Peyer's patch (tissue), 4 donors: ENCODE measurements at regions not wholly inside any gene's neighbourhood (a gene's known extent, or its start where the extent isn't known, plus 50 kb on each side); places are given as distances from the start of the nearest gene placed in this dataset.

Experiments used
- DNase-seq, 3 donors: peaks; one replicate each; pipeline ENCODE4 v3.0.0-alpha.2; 2017 to 2019
- H3K27ac ChIP-seq, 4 donors: fragments of 200-600 bp; sonication (generic); one replicate each; pipeline ENCODE4 v1.5.1; 2016 to 2019
- H3K27me3 ChIP-seq, 2 donors: fragments of 200-600 bp; sonication (generic); one replicate each; pipeline ENCODE4 v1.5.1; 2019
- H3K36me3 ChIP-seq, 3 donors: fragments of 200-600 bp; sonication (generic); one replicate each; pipeline ENCODE4 v1.5.1; 2016 to 2019
- H3K4me1 ChIP-seq, 4 donors: fragments of 200-600 bp; sonication (generic); one replicate each; pipeline ENCODE4 v1.5.1; 2016 to 2019
- H3K4me3 ChIP-seq, 4 donors: fragments of 200-600 bp; sonication (generic); 1 replicate in 3 of 4; 2 replicates in 1 of 4; pipeline ENCODE4 v1.5.1; 2016 to 2019; ENCODE audit warnings: mild to moderate bottlenecking in 1 of 4
- H3K9me3 ChIP-seq, 4 donors: fragments of 200-600 bp; sonication (generic); one replicate each; pipeline ENCODE4 v1.5.1; 2016 to 2019; ENCODE audit warnings: mild to moderate bottlenecking in 1 of 4
- CTCF ChIP-seq, 6 experiments: fragments of 450-650 bp in 4 of 6; fragments of 200-600 bp in 2 of 6; sonication (generic) in 1 of 6; IDR thresholded peaks; one replicate each; pipeline ENCODE4 v1.5.1; 2017 to 2019; ENCODE audit warnings: antibody characterized with exemption in 6 of 6, mild to moderate bottlenecking in 3 of 6, moderate library complexity in 1 of 6
- POLR2A ChIP-seq, 2 donors: fragments of 450-650 bp; IDR thresholded peaks; one replicate each; pipeline ENCODE4 v1.5.1; 2017; ENCODE audit warnings: antibody characterized with exemption in 2 of 2, mild to moderate bottlenecking in 2 of 2, moderate library complexity in 2 of 2

GRCh38 chr15:55110446-55110845 lies 86.3 kb downstream of the RSL24D1 start:
- Histone ChIP-seq H3K4me3 (no peak overlapping the region), H3K27ac (no peak overlapping the region), H3K9me3 (no peaks in the 10 kb centered on the region), H3K36me3 (no peaks in the 10 kb centered on the region), H3K4me1 (no peaks in the 10 kb centered on the region), H3K27me3 (no peaks in the 10 kb centered on the region)
- TF ChIP-seq POLR2A (IDR thresholded peaks at IDR 0.05) (no peak), CTCF (IDR thresholded peaks at IDR 0.05) (no peak)
- no peak for DNase-seq

GRCh38 chr15:55108858-55109518 lies 87.8 kb downstream of the RSL24D1 start:
- no peaks in the 10 kb centered on the region for H3K4me1 ChIP-seq
- H3K9me3 ChIP-seq: no peaks in the 10 kb centered on the region
- H3K27ac ChIP-seq: no peak overlapping the region
- DNase-seq: peak; percentile 20 to 69 (median 61)
- TF ChIP-seq CTCF (IDR thresholded peaks at IDR 0.05) (peak in 4 of 6 experiments; percentile 30 to 45 (median 36)), POLR2A (IDR thresholded peaks at IDR 0.05) (no peak)
- no peak overlapping the region for H3K4me3 ChIP-seq
- no peaks in the 10 kb centered on the region for H3K27me3 ChIP-seq
- H3K36me3 ChIP-seq: no peaks in the 10 kb centered on the region

GRCh38 chr15:55108448-55108847 lies 88.3 kb downstream of the RSL24D1 start:
- no peak for DNase-seq
- Histone ChIP-seq H3K4me3 (no peak overlapping the region), H3K4me1 (no peaks in the 10 kb centered on the region), H3K27me3 (no peaks in the 10 kb centered on the region), H3K9me3 (no peaks in the 10 kb centered on the region), H3K36me3 (no peaks in the 10 kb centered on the region), H3K27ac (no peak overlapping the region)
- TF ChIP-seq CTCF (IDR thresholded peaks at IDR 0.05) (no peak), POLR2A (IDR thresholded peaks at IDR 0.05) (no peak)

- no peak for DNase-seq
- H3K36me3 ChIP-seq: no peaks in the 10 kb centered on the region
- H3K4me1 ChIP-seq: no peaks in the 10 kb centered on the region
- no peak overlapping the region for H3K4me3 ChIP-seq
- TF ChIP-seq CTCF (IDR thresholded peaks at IDR 0.05): no peak
- TF ChIP-seq POLR2A (IDR thresholded peaks at IDR 0.05): no peak
- no peaks in the 10 kb centered on the region for H3K27me3 ChIP-seq
- H3K9me3 ChIP-seq: no peaks in the 10 kb centered on the region
- H3K27ac ChIP-seq: no peak overlapping the region
Observed at GRCh38 chr15:55106155-55106554, 90.6 kb downstream of the RSL24D1 start.

- Histone ChIP-seq H3K4me1 (no peaks in the 10 kb centered on the region), H3K4me3 (no peak overlapping the region), H3K27ac (no peak overlapping the region), H3K36me3 (no peaks in the 10 kb centered on the region), H3K27me3 (no peaks in the 10 kb centered on the region), H3K9me3 (no peaks in the 10 kb centered on the region)
- TF ChIP-seq POLR2A (IDR thresholded peaks at IDR 0.05): no peak
- TF ChIP-seq CTCF (IDR thresholded peaks at IDR 0.05): no peak
- no peak for DNase-seq
Observed at GRCh38 chr15:55094136-55094535, 102.6 kb downstream of the RSL24D1 start.

GRCh38 chr15:55088207-55088606 lies 108.5 kb downstream of the RSL24D1 start:
- Histone ChIP-seq H3K36me3 (no peaks in the 10 kb centered on the region), H3K9me3 (no peaks in the 10 kb centered on the region), H3K4me3 (no peak overlapping the region), H3K27ac (no peak overlapping the region), H3K27me3 (no peaks in the 10 kb centered on the region), H3K4me1 (no peaks in the 10 kb centered on the region)
- no peak for DNase-seq
- no peak for TF ChIP-seq POLR2A (IDR thresholded peaks at IDR 0.05)
- TF ChIP-seq CTCF (IDR thresholded peaks at IDR 0.05): no peak
